AG09309 (cell line): ENCODE measurements at regions not wholly inside any gene's neighbourhood (a gene's known extent, or its start where the extent isn't known, plus 50 kb on each side); places are given as distances from the start of the nearest gene placed in this dataset.
"Not testable (repeated sequence)": the region's sequence is repeated elsewhere in the genome, so short reads cannot be mapped to it uniquely, and the experiment has no call there.

ENCODE experiments used
- DNase-seq: peaks from one replicate; pipeline ENCODE4 v3.0.0-alpha.2; 2010; ENCODE audit warnings: low read depth
- H3K4me3 ChIP-seq: 2 replicates; pipeline ENCODE4 v1.5.1; 2011; ENCODE audit warnings: mild to moderate bottlenecking, low read depth, low read length, moderate library complexity; ENCODE audit not compliant: control insufficient read depth
- CTCF ChIP-seq: IDR thresholded peaks from 2 replicates; pipeline ENCODE4 v1.5.1; 2011; ENCODE audit warnings: mild to moderate bottlenecking, low read depth, low read length, inconsistent platforms; ENCODE audit not compliant: insufficient read depth, control insufficient read depth; ENCODE audit errors: missing control alignments

- TF ChIP-seq CTCF, result no peak
- H3K4me3 ChIP-seq, result no peak overlapping the region
- no peak for DNase-seq
Observed at GRCh38 chr5:86463339-86463738, 154.4 kb upstream of the COX7C start.

DNA sequence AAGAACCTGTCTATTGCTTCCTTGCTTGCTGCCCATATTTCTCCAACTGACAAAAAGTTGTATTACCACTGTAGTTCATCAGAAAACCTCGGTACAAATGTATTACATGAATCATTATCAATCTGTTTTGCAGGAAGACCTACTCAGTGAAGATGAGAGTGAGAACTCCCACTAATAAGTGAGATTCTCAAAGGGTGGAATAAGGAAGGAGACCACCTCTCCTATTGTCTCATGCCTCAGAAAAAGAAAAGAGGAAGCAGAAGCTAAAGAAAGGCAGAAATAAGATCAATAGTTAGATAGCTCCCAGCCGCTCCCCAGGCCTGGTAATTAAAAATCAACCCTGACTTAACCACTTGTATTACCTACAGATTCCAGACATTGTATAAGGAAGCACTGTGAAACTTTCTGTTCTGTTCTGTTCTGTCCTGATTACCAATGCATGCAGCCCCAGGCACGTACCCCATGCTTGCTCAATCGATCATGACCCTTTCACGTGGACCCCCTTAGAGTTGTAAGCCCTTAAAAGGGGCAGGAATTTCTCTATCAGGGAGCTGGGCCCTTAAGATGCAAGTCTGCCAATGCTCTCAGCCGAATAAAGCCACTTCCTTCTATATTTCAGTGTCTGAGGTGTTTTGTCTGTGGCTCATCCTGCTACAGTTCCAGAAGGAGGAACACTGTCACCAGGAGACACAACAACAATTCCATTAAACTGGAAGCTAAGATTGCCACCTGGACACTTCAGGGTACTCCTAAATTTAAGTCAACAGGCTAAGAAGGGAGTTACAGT lies 152.5 kb upstream of the COX7C start:
- no peak for DNase-seq
- no peak overlapping the region for H3K4me3 ChIP-seq
- no peak for TF ChIP-seq CTCF

DNA sequence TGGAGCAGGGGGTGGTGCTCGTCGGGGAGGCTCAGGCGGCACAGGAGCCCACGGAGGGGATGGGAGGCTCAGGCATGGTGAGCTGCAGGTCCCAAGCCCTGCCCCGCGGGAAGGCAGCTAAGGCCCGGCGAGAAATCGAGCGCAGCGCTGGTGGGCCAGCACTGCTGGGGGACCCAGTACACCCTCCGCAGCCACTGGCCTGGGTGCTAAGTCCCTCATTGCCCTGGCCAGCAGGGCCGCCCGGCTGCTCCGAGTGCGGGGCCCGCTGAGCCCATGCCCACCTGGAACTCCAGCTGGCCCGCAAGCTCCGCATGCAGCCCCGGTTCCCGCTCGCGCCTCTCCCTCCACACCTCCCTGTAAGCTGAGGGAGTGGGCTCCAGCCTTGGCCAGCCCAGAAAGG lies 151.0 kb upstream of the COX7C start:
- DNase-seq, H3K4me3 ChIP-seq: not testable (repeated sequence)

- no peak for DNase-seq
- no peak for TF ChIP-seq CTCF
- H3K4me3 ChIP-seq, result no peak overlapping the region
Observed at GRCh38 chr5:86482008-86482407, 135.7 kb upstream of the COX7C start.

DNA sequence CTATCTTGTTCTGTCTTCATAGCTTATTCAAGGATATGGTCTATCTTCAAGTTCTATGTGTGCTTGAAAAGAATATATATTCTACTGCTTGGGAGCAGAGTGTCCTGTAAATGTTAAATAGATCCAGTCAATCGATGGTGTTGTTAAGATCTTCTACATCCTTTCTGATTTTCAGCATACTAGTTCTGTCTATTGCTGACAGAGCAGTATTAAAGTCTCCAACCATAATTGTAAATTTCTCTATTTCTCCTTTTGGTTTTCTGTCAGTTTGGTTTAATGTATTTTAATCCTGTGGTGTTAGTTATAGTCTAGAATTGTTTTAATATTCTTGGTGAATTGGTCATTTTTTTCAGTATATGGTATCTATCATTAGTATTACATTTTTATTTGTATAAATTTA lies 124.0 kb upstream of the COX7C start:
- no peak for TF ChIP-seq CTCF
- no peak overlapping the region for H3K4me3 ChIP-seq
- DNase-seq, result no peak

GRCh38 chr5:86500947-86501346 lies 116.8 kb upstream of the COX7C start:
- DNase-seq, result no peak
- no peak for TF ChIP-seq CTCF
- no peak overlapping the region for H3K4me3 ChIP-seq

- no peak for TF ChIP-seq CTCF
- H3K4me3 ChIP-seq, result no peak overlapping the region
- no peak for DNase-seq
Observed at GRCh38 chr5:86507574-86507973, 110.2 kb upstream of the COX7C start.

- DNase-seq, H3K4me3 ChIP-seq: not testable (repeated sequence)
Observed at GRCh38 chr5:86510330-86510915, 107.3 kb upstream of the COX7C start.
